GM19328 (cell line): ENCODE measurements at regions not wholly inside any gene's neighbourhood (a gene's known extent, or its start where the extent isn't known, plus 50 kb on each side); places are given as distances from the start of the nearest gene placed in this dataset.

ENCODE experiments used
- ATAC-seq: cut with Tn5 transposase; IDR thresholded peaks from one replicate; pipeline ENCODE4 v1.9.1; 2021; ENCODE audit warnings: mild to moderate bottlenecking, moderate library complexity; ENCODE audit not compliant: unreplicated experiment

- no peak for ATAC-seq
Observed at GRCh38 chr1:170863621-170864020, 71.7 kb upstream of the MROH9 start.

- no peak for ATAC-seq
Observed at GRCh38 chr1:170864238-170864637, 71.1 kb upstream of the MROH9 start.

DNA sequence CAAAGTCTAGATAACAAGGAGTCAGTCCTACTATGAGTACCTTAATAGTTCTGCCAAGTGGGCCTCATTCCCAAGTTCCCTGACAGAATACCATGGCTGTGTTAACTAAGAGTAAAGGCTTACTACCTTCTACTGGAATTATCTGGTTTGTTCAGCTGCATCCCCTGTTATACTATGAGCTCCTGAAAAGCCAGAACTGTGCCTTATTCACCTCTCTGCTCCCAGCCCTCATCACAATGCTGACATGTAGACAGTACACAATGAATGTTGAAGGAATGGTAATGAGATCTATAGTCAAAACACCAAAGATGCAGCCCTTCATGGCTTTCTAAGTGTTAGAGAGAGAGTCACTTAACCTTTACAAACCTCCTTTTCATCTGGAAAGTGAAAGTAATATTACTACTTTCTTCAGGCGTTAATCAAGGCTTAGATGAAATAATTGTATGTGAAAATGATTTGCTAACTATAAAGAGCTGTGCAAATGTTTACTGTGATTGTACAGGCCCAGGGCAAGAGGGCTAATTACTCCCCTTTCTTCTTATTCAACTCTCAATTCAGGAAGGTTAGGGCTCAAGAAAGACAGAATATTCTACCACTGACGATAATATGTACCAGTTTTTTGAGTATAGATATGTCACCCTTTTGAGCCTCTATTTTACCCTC, 70.3 kb upstream of the MROH9 start:
- ATAC-seq = no peak

DNA sequence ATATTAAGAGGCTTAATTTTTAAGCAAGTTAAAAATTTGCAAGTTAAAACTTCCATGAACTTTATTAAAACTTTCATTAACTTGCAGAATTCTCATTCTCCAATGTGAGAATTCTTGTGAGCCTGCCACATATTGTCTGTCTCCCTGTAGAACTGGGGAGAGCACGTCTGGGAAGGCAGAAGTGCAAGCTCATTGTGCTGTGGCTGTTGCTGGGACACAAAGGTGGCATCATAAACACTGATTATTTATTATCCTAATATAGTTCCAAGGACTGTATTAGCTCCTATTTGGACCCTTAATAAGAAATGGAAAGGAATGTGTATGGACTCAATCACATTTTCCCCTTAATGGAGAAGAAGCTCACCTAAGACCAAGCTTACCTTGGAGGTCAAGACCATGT, 68.7 kb upstream of the MROH9 start:
- ATAC-seq = no peak

GRCh38 chr1:170871868-170872267, 63.5 kb upstream of the MROH9 start:
- no peak for ATAC-seq

DNA sequence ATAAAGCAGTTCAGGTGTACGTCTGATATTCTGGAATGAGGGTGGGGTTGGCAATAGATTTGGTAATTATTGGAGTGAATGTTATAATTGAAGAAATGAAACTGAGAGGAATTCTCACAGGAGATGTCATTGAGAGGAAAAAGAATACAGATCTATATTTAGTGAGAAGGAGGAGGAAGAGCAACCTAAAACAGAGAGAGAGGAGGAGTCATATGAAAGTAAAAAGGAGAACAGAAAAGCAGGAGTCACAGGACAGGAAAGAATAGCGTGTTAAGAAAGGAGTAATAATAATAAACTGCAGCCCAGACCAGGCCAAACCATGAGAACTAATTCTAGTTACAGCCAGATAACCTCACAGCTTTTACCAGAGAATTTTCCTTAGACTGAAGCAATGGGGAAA, 62.7 kb upstream of the MROH9 start:
- ATAC-seq = no peak

- ATAC-seq = no peak
Observed at GRCh38 chr1:170874671-170875070, 60.7 kb upstream of the MROH9 start.

GRCh38 chr1:170881268-170882265, 53.8 kb upstream of the MROH9 start:
- no peak for ATAC-seq
